ENCODE measurements at regions not wholly inside any gene's neighbourhood (a gene's known extent, or its start where the extent isn't known, plus 50 kb on each side); places are given as distances from the start of the nearest gene placed in this dataset.

DNA sequence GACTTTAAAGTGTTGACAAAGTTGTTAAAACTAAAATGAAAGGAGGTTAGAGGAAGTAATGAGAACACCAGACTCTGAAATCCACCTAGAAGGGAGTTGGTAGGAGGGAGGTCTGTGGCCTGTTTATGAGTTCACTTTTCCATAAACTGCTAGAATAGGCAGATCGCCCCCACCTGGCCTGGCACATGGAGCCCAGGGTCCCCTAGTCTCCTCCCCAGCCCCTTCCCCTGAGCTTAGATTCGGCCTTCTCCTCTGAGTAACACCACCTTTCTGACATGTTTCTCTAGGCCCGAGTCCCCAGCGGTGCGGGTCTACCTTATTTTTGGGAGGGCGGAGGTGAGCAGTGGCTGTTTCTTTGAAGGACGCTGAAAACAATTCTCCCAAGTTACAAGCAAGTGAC lies 54.5 kb upstream of the FAT1 start:
- DNase-seq (ENCODE audit: low spot score), result no peak
- no TSS peak for BruUV-seq (replicated peaks)
- in situ Hi-C loops (cut with HindIII; ENCODE audit: extremely low pct_ligation_motif_present, low pct_unique_long_range_greater_than_20kb), result no loop called here
- TF ChIP-seq TBX2 (CRISPR knock-in tag; IDR thresholded peaks at IDR 0.05; ENCODE audit: borderline replicate concordance) (0 out of 2 replicates have a peak, but pooled peaks have one; percentile 24), CTCF (CRISPR knock-in tag; IDR thresholded peaks at IDR 0.05) (peak; percentile 19; the same call in 1 of the 2 replicates), ZNF788 (CRISPR knock-in tag; IDR thresholded peaks at IDR 0.05; ENCODE audit: borderline replicate concordance) (peak; percentile 33; the same call in 1 of the 2 replicates), STAG1 (CRISPR knock-in tag; IDR thresholded peaks at IDR 0.05) (peak; percentile 27; the same call in 1 of the 2 replicates), POGZ (CRISPR knock-in tag; IDR thresholded peaks at IDR 0.05) (no peak), ZFP82 (CRISPR knock-in tag; IDR thresholded peaks at IDR 0.05; ENCODE audit: borderline replicate concordance) (no peak), NCOA2 (CRISPR knock-in tag; IDR thresholded peaks at IDR 0.05) (no peak), PHF21A (CRISPR knock-in tag; IDR thresholded peaks at IDR 0.05) (peak; percentile 27; the same call in 1 of the 2 replicates), ZNF503 (CRISPR knock-in tag; IDR thresholded peaks at IDR 0.05) (no peak), HOMEZ (CRISPR knock-in tag; IDR thresholded peaks at IDR 0.05; ENCODE audit: low read depth) (0 out of 2 replicates have a peak, but pooled peaks have one; percentile 22), ZFP1 (CRISPR knock-in tag; IDR thresholded peaks at IDR 0.05) (no peak)
- intact Hi-C loops (cut with micrococcal nuclease; ENCODE audit: unreplicated experiment), result no loop called here
- H3K4me3 ChIP-seq (replicated peaks in 1 of 3; ENCODE audit: insufficient read depth in 1 of 3, low read depth in 2 of 3, low read length in 3 of 3), result no peak overlapping the region
- no peaks in the 10 kb centered on the region for H3K36me3 ChIP-seq (replicated peaks in 1 of 2; ENCODE audit: control insufficient read depth in 1 of 2, insufficient read depth in 2 of 2, low read length in 2 of 2)
- ATAC-seq, result peak; percentile 37; the same call in 1 of the 3 replicates
- H4K20me1 ChIP-seq (ENCODE audit: insufficient read depth, low read length), result no peaks in the 10 kb centered on the region
- ChIA-PET CTCF (ENCODE audit: low intra/inter-chr PET ratio, low total read pairs) (no interaction called here), POLR2A (no interaction called here)
- 93% methylated on average over 7 of the region's 7 CpGs for WGBS (ENCODE audit: low lambda C conversion rate)
- H3K27ac ChIP-seq (ENCODE audit: extremely low read length, insufficient read depth, low read length), result no peak overlapping the region
- H3K27me3 ChIP-seq (ENCODE audit: control insufficient read depth in 1 of 2, insufficient read depth in 2 of 2, low read length in 2 of 2), result no peaks in the 10 kb centered on the region
- no peaks in the 10 kb centered on the region for H3K79me2 ChIP-seq (ENCODE audit: insufficient read depth, low read length)
- no peak overlapping the region for H3K9ac ChIP-seq (ENCODE audit: insufficient read depth, low read depth, low read length)
- H3K9me3 ChIP-seq (ENCODE audit: low read length), result no peaks in the 10 kb centered on the region
- peaks cover 61% of the 10 kb centered on the region for H3K4me1 ChIP-seq (ENCODE audit: insufficient read depth, low read length)
- peak overlapping the region; percentile 22 for H2AFZ ChIP-seq (ENCODE audit: low read length)
- no peak overlapping the region for H3K4me2 ChIP-seq (ENCODE audit: low read depth, low read length)
- FAIRE-seq, result no peak
